ENCODE measurements at regions not wholly inside any gene's neighbourhood (a gene's known extent, or its start where the extent isn't known, plus 50 kb on each side); places are given as distances from the start of the nearest gene placed in this dataset.
"Not testable (repeated sequence)": the region's sequence is repeated elsewhere in the genome, so short reads cannot be mapped to it uniquely, and the experiment has no call there.

- no peak overlapping the region for H3K4me3 ChIP-seq
- TF ChIP-seq CTCF (IDR thresholded peaks at IDR 0.05), result no peak
- intact Hi-C loops (cut with DNase I), result no loop called here
- no peaks in the 10 kb centered on the region for H3K27me3 ChIP-seq
- ATAC-seq, result peak in 2 of 4 donors; percentile 49 to 52
- H3K9me3 ChIP-seq, result peaks cover 0 to 10% (median 2%) of the 10 kb centered on the region in 12 donors
- H3K4me1 ChIP-seq, result peaks cover 0 to 9% (median 0%) of the 10 kb centered on the region in 12 donors
- H3K36me3 ChIP-seq, result no peaks in the 10 kb centered on the region
- H3K27ac ChIP-seq, result peak overlapping the region in 1 of 12 donors; percentile 5
- DNase-seq, result no peak
- 38 to 52% (median 43%) methylated on average over 2 of the region's 2 CpGs for WGBS, 4 donors
Observed at GRCh38 chr1:101484689-101485338, 248.0 kb downstream of the S1PR1 start.

GRCh38 chr1:101485712-101486111 is 248.9 kb downstream of the S1PR1 start:
- Histone ChIP-seq H3K9me3 (peaks cover 0 to 14% (median 2%) of the 10 kb centered on the region in 12 donors), H3K4me1 (peaks cover 0 to 9% (median 0%) of the 10 kb centered on the region in 12 donors), H3K27me3 (no peaks in the 10 kb centered on the region), H3K36me3 (no peaks in the 10 kb centered on the region), H3K4me3 (no peak overlapping the region), H3K27ac (no peak overlapping the region)
- TF ChIP-seq POLR2A (IDR thresholded peaks at IDR 0.05) (no peak), CTCF (IDR thresholded peaks at IDR 0.05) (no peak)
- intact Hi-C loops (cut with DNase I), result no loop called here
- ATAC-seq (no peak), DNase-seq (no peak)
- WGBS, 4 donors, result 0 to 4% (median 0%) methylated on average over 1 of the region's 1 CpG

GRCh38 chr1:101492144-101492543 is 255.3 kb downstream of the S1PR1 start:
- H3K27ac ChIP-seq; intact Hi-C loops (cut with DNase I); H3K27me3 ChIP-seq; H3K36me3 ChIP-seq; H3K4me3 ChIP-seq; H3K4me1 ChIP-seq; ATAC-seq; DNase-seq: not testable (repeated sequence)
- 70 to 90% (median 83%) methylated on average over 1 of the region's 1 CpG for WGBS, 4 donors
- peaks cover 0 to 14% (median 2%) of the 10 kb centered on the region in 12 donors for H3K9me3 ChIP-seq

GRCh38 chr1:101493920-101494319 is 257.1 kb downstream of the S1PR1 start:
- H3K4me3 ChIP-seq; H3K27me3 ChIP-seq; H3K4me1 ChIP-seq; intact Hi-C loops (cut with DNase I); H3K36me3 ChIP-seq; DNase-seq; ATAC-seq; H3K27ac ChIP-seq: not testable (repeated sequence)
- WGBS, 4 donors, result 83 to 91% (median 86%) methylated on average over 3 of the region's 3 CpGs
- peaks cover 0 to 13% (median 2%) of the 10 kb centered on the region in 12 donors for H3K9me3 ChIP-seq

GRCh38 chr1:101496109-101496508 is 259.3 kb downstream of the S1PR1 start:
- intact Hi-C loops (cut with DNase I), result no loop called here
- H3K36me3 ChIP-seq, result no peaks in the 10 kb centered on the region
- H3K4me3 ChIP-seq, result no peak overlapping the region
- 76 to 87% (median 81%) methylated on average over 2 of the region's 2 CpGs for WGBS, 4 donors
- no peaks in the 10 kb centered on the region for H3K27me3 ChIP-seq
- TF ChIP-seq CTCF (IDR thresholded peaks at IDR 0.05) (no peak), POLR2A (IDR thresholded peaks at IDR 0.05) (no peak)
- peaks cover 0 to 8% (median 0%) of the 10 kb centered on the region in 12 donors for H3K9me3 ChIP-seq
- ATAC-seq (no peak), DNase-seq (no peak)
- no peak overlapping the region for H3K27ac ChIP-seq
- H3K4me1 ChIP-seq, result no peaks in the 10 kb centered on the region

Data from heart left ventricle (tissue), 16 donors.